ENCODE measurements at regions not wholly inside any gene's neighbourhood (a gene's known extent, or its start where the extent isn't known, plus 50 kb on each side); places are given as distances from the start of the nearest gene placed in this dataset.

DNA sequence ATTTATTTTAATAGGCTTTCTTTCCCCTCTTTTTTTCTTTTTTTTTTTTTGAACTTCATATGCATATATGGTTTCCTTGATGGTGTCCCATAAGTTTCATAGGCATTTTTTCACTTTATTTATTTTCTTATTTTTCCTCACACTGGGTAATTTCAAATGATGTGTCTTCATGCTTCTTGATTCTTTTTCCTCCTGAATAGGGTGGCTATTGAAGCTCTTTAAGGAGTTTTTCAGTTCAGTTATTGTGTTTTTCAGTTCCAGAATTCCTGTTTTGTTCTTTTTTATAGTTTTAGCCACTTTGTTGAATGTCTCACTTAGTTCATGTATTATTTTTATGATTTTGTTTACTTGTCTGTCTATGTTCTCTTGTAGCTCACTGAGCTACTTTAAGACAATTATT, 273.2 kb downstream of the NFKBIZ start:
- no peak overlapping the region for H3K4me3 Mint-ChIP-seq
- no peak overlapping the region for H3K27ac Mint-ChIP-seq
- H3K36me3 Mint-ChIP-seq (ENCODE audit: low read depth), result peaks cover 24% of the 10 kb centered on the region
- peaks cover 73% of the 10 kb centered on the region for H3K9me3 Mint-ChIP-seq
- H3K4me1 Mint-ChIP-seq (ENCODE audit: low read depth), result peaks cover 9% of the 10 kb centered on the region
- DNase-seq (ENCODE audit: low spot score), result no peak
- no peaks in the 10 kb centered on the region for H3K27me3 Mint-ChIP-seq (ENCODE audit: low read depth)

DNA sequence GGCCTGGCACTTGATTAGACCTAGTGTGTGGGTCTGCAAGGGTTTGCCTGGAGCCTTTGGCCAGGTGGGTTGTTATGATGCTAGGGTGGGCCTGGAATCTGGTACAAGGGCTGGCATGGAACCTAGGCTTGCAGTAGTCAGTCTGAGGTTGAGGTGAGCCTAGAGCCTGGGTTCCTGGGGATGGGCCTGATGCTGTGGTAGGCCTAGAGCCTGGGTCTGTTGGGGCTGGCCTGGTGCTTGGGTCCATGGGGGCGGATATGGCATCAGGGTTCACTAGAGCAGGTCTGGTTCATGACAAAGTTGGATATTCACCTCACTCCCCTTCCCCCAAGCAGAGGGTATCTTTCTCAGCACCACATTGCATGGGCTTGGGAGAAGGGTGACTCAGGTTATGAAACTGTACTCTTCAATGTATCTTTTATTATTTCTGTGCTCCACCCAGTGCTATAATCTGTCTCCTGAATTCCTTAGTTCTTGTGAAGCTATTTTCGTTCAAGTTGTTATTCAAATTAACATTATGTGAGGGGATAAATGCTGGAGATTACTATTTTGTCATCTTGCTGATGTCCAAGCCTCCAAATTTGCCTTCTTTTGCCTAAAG, 274.4 kb downstream of the NFKBIZ start:
- DNase-seq (ENCODE audit: low spot score), result no peak
- Mint-ChIP-seq H3K4me1 (ENCODE audit: low read depth) (peaks cover 9% of the 10 kb centered on the region), H3K4me3 (no peak overlapping the region), H3K27ac (no peak overlapping the region), H3K9me3 (peaks cover 65% of the 10 kb centered on the region), H3K27me3 (ENCODE audit: low read depth) (no peaks in the 10 kb centered on the region), H3K36me3 (ENCODE audit: low read depth) (peaks cover 24% of the 10 kb centered on the region)

DNA sequence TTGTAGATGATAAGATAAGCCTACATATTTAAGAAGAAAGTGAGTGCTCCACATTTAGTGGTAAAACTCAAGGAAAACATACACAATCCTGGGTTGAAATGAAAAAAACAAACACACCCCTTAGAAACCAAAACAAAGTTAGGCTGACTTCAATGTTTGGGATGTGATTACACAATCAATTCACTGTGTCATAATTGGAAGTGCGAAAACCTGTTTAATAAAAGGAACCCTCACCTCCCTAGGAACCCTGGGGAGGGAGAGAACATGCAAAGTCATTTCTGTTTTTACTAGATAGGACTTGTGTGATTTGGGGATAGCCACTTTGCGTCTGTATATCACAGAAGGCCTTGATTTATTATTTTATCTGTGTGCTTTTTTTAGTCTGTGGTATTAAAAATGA, 275.0 kb downstream of the NFKBIZ start:
- H3K4me3 Mint-ChIP-seq, result no peak overlapping the region
- DNase-seq (ENCODE audit: low spot score), result no peak

DNA sequence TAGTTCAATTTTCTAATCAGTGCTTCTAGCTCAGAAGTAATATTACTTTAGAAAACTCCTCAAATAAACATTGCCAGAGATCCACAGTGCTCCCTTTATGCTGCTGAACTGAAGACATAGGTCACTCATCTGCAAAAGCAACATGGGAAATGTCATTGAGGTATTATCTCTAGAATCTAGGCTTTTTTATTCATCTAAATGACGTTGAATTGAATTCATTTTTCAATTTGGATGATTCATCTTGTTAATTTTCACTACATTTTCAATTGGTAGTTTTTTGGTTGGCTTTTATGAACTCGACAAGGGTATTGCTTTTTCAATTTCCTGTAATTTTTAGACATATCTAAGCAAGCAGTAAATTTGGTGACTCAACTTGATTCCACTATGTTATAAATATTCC, 275.4 kb downstream of the NFKBIZ start:
- no peaks in the 10 kb centered on the region for H3K27me3 Mint-ChIP-seq (ENCODE audit: low read depth)
- no peak overlapping the region for H3K27ac Mint-ChIP-seq
- no peak overlapping the region for H3K4me3 Mint-ChIP-seq
- peaks cover 20% of the 10 kb centered on the region for H3K36me3 Mint-ChIP-seq (ENCODE audit: low read depth)
- peaks cover 7% of the 10 kb centered on the region for H3K4me1 Mint-ChIP-seq (ENCODE audit: low read depth)
- no peak for DNase-seq (ENCODE audit: low spot score)
- peaks cover 57% of the 10 kb centered on the region for H3K9me3 Mint-ChIP-seq

More for the DNA sequence above, 275.0 kb downstream of the NFKBIZ start:
- H3K9me3 Mint-ChIP-seq, result peaks cover 59% of the 10 kb centered on the region
- no peak overlapping the region for H3K27ac Mint-ChIP-seq
- no peaks in the 10 kb centered on the region for H3K27me3 Mint-ChIP-seq (ENCODE audit: low read depth)
- peaks cover 5% of the 10 kb centered on the region for H3K4me1 Mint-ChIP-seq (ENCODE audit: low read depth)
- H3K36me3 Mint-ChIP-seq (ENCODE audit: low read depth), result peaks cover 20% of the 10 kb centered on the region

DNA sequence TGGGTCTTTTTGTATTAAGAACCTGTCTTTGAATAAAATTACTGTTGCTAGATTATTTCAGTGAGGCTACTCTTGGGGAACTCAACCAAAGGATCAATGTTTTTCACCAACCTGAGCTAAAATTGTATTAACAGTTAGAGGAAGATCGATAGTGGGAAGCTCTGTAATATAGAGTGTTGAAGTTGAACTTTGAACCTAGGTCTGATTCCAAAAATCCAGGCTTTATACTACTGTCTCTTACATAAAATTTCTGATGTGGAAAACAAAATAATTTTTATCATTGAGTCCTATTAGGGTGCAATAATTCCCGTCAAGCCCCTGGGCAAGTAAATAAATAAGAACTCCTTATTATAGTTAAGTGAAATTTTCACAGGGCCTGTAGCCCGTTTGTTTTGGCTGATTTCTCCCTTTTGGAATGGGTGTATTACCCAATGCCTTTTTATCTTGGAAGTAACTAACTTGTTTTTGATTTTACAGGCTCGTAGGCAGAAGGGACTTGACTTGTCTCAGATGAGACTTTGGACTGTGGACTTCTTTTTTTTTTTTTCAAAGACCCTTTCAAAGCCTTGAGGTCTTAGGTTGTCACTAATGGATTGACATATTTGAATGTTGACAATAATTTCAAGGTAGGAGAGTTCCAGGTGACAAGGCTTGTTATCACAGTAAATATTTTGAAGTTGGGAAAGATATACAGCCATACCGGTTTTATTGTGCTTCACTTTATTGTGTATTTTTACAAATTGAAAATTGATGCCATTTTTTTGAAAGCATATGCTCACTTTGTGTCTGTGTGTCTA, 276.1 kb downstream of the NFKBIZ start:
- H3K36me3 Mint-ChIP-seq (ENCODE audit: low read depth), result peaks cover 17% of the 10 kb centered on the region
- H3K27ac Mint-ChIP-seq, result no peak overlapping the region
- H3K4me3 Mint-ChIP-seq, result no peak overlapping the region
- no peaks in the 10 kb centered on the region for H3K27me3 Mint-ChIP-seq (ENCODE audit: low read depth)
- DNase-seq (ENCODE audit: low spot score), result no peak
- H3K4me1 Mint-ChIP-seq (ENCODE audit: low read depth), result peaks cover 14% of the 10 kb centered on the region
- peaks cover 54% of the 10 kb centered on the region for H3K9me3 Mint-ChIP-seq

DNA sequence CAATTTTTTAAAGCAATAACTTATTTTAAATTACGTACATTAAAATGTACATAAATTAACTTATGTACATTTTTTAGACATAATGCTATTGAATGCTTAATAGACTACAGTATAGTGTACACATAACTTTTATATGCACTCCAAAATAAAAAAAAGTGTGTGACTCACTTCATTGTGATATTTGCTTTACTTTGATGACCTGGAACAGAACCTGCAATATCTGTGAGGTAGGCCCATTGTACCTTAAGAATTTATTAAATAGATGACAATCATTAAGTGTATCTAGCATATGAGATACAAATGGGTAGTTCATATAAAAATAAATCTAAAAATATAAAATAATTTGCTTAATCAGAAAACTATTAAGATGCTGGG, 276.7 kb downstream of the NFKBIZ start:
- Mint-ChIP-seq H3K27me3 (ENCODE audit: low read depth) (no peaks in the 10 kb centered on the region), H3K9me3 (peaks cover 48% of the 10 kb centered on the region)

DNA sequence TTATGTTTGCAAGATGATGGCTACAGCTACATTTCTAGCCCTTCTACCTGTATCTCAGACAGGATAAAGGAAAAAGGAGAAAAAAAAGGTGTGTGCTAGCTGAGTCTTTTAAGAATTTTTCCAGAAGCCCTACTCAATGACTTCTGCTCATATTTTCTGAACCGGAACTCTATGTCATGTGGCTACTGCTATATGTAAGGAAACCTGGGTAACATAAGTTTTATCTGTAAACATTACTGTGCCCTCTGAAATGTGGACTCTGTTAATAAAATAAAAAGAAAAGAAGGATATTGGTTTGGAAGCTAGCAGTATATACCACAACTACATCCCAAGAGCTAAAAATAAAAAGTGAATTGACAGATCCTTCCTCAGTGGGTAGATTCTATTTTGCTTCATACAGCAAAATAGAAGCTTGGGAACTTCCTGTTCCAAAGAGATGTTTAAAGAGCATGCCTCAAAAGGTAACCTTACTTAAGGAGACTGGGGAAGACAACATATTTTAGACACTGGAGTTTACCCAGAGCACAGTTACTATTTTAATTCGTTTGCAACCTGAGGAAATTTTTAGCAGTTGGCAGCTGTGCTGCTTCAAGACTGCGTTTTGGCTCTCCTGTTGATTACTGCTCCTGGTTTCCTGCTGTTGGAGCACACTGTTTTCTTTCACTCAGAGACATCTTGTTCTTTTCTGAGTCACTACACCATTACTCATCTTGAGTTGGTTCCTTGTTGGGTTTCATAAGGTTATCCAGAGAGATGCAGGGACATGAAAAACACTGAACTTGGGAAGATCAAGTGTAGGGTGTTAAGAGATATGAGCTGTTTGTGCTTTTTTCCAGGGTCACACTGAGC, 280.7 kb downstream of the NFKBIZ start:
- no peak overlapping the region for H3K4me3 Mint-ChIP-seq
- no peak overlapping the region for H3K27ac Mint-ChIP-seq
- H3K4me1 Mint-ChIP-seq (ENCODE audit: low read depth), result peaks cover 16% of the 10 kb centered on the region
- no peak for DNase-seq (ENCODE audit: low spot score)
- no peaks in the 10 kb centered on the region for H3K27me3 Mint-ChIP-seq (ENCODE audit: low read depth)
- H3K36me3 Mint-ChIP-seq (ENCODE audit: low read depth), result no peaks in the 10 kb centered on the region
- H3K9me3 Mint-ChIP-seq, result peaks cover 13% of the 10 kb centered on the region

More for the DNA sequence above, 276.7 kb downstream of the NFKBIZ start:
- Mint-ChIP-seq H3K4me3 (no peak overlapping the region), H3K4me1 (ENCODE audit: low read depth) (peaks cover 14% of the 10 kb centered on the region), H3K27ac (no peak overlapping the region), H3K36me3 (ENCODE audit: low read depth) (peaks cover 17% of the 10 kb centered on the region)
- no peak for DNase-seq (ENCODE audit: low spot score)

DNA sequence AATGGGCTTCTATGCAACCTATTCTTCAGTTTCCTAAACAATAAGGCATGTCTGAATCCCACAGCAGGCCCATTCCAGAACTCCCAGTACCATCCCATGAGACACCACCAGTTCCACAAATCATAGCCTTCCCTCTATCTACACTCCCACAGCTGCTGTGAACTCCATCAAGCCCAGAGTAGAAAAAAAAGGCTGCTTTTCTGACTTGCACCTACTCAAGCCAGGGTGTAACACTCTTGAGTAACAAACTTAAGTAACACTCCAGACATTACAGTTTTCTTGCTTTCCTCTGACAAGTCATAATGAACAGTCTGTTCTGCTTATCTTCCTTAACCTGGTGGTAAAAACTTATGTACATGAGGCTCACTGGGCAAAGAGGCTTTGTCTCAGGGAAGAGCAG, 283.1 kb downstream of the NFKBIZ start:
- Mint-ChIP-seq H3K4me1 (ENCODE audit: low read depth) (peaks cover 21% of the 10 kb centered on the region), H3K4me3 (no peak overlapping the region), H3K36me3 (ENCODE audit: low read depth) (no peaks in the 10 kb centered on the region), H3K27me3 (ENCODE audit: low read depth) (peaks cover 4% of the 10 kb centered on the region), H3K9me3 (peaks cover 5% of the 10 kb centered on the region), H3K27ac (no peak overlapping the region)
- no peak for DNase-seq (ENCODE audit: low spot score)

DNA sequence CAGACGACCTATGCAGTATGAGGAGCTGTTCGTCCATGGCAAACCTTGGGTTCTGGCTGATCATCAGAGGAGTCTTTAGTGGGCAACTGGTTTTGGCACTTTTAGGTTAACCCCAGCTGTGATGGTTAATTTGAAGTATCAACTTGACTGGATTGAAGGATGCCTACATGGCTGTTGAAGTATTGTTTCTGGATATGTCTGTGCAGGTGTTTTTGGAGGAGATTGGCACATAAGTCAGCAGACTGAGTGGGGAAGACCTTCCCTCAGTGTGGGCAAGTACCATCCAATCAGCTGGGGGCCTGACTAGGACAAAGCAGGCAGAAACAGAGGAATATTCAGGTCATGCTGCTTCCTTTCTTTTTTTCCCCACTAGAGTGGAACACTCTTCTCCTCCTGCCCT, 284.1 kb downstream of the NFKBIZ start:
- DNase-seq (ENCODE audit: low spot score), result no peak
- no peak overlapping the region for H3K4me3 Mint-ChIP-seq
- no peak overlapping the region for H3K27ac Mint-ChIP-seq
- peaks cover 21% of the 10 kb centered on the region for H3K4me1 Mint-ChIP-seq (ENCODE audit: low read depth)
- no peaks in the 10 kb centered on the region for H3K36me3 Mint-ChIP-seq (ENCODE audit: low read depth)
- peaks cover 7% of the 10 kb centered on the region for H3K27me3 Mint-ChIP-seq (ENCODE audit: low read depth)
- H3K9me3 Mint-ChIP-seq, result peaks cover 5% of the 10 kb centered on the region

DNA sequence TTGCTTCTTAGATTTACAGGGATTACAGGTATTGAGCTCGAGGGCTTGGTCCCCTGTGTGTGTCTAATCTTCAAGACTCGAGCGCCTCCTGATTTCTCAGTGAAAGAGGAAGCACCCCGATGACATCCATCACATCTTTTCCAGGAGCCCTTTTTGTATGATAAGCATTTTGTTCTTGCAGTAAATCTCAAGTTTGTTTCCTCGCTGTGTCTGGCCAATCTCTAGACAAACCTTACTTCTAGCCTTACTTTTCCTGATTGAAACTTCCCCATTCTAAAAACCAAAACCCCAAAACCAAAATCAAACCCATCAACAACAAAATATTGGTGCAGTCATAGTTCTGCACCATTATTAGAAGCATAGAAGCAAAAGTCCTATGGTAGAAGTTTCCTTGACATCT, 286.0 kb downstream of the NFKBIZ start:
- DNase-seq (ENCODE audit: low spot score), result no peak
- Mint-ChIP-seq H3K27ac (no peak overlapping the region), H3K4me3 (no peak overlapping the region), H3K9me3 (no peaks in the 10 kb centered on the region), H3K36me3 (ENCODE audit: low read depth) (no peaks in the 10 kb centered on the region), H3K27me3 (ENCODE audit: low read depth) (peaks cover 9% of the 10 kb centered on the region), H3K4me1 (ENCODE audit: low read depth) (peaks cover 13% of the 10 kb centered on the region)

DNA sequence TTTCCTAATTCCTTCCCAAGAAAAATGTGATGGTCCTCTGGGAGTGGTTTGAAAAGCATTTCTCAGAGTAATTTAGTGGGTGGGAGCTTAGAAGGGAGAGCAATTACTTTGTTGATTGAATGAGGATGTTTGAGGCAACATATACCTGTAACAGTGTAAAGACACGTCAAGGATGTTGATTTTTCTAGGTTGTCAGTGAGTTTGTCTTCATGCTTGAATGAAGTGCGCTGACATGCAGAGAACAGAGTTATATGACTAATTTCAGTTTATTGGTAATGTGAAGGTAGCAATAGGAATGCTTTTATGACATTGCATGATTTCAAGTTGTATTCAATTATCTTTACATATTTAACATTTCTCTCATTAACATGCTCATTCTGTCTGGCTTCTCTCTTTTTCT, 286.9 kb downstream of the NFKBIZ start:
- H3K9me3 Mint-ChIP-seq, result no peaks in the 10 kb centered on the region
- H3K27me3 Mint-ChIP-seq (ENCODE audit: low read depth), result peaks cover 17% of the 10 kb centered on the region
- H3K36me3 Mint-ChIP-seq (ENCODE audit: low read depth), result no peaks in the 10 kb centered on the region
- peaks cover 12% of the 10 kb centered on the region for H3K4me1 Mint-ChIP-seq (ENCODE audit: low read depth)
- no peak overlapping the region for H3K4me3 Mint-ChIP-seq
- no peak overlapping the region for H3K27ac Mint-ChIP-seq
- no peak for DNase-seq (ENCODE audit: low spot score)

DNA sequence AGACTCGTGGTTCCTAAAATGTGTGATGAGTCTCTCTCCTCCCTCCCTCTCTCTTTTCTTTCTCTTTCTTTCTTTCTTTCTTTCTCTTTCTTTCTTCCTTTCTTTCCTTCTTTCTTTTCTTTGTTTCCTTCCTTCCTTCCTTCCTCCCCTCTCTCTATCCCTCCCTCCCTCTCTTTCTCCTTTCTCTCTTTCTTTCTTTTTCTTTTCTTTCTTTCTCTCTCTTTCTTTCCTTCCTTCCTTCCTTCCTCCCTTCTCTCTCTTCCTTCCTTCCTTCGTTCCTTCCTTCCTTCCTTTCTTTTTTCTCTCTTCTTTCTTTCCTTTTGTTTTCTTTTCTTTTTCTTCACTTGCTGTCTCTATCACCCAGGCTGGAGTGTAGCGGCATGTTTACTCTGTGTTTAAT, 290.8 kb downstream of the NFKBIZ start:
- Mint-ChIP-seq H3K27ac (no peak overlapping the region), H3K4me1 (ENCODE audit: low read depth) (peaks cover 6% of the 10 kb centered on the region), H3K9me3 (no peaks in the 10 kb centered on the region)

DNA sequence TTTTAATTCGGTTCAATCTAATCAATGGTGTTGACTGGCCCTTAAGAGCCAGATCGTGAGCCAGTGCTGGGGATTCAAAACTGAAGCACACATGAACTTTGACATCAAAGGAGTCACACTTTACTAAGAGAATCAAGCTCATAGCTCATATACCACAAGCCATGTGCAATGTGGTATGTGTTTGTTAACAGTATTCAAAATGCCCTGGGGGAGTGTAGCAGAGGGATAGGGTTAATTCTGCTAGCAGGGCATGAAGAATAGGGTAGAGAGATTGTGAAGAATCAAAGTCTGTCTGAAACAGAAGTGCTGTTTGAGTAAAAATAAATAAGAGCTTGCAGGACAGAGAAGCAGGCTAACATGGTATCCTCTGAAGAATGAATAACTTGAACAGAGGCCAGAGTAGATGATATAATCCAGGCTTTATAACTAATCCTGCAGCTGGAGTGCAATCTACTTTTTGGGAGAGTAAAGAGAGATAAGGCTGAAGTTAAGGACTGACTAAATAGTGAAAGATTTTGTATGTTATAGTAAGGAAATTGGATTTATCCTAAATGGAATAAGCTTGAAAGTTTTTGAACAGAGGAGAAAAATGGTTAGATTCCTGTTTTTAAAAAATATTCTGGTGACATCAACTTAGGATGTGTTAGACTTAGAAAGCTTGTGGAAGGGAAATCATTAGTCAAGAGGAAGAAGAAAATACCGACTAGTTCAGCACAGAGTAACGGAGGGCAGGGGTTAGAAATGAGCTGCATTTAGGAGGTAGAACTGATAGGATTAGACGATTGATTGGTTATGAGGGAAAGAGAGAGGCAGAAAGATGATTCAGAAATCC, 292.0 kb downstream of the NFKBIZ start:
- Mint-ChIP-seq H3K27ac (no peak overlapping the region), H3K36me3 (ENCODE audit: low read depth) (no peaks in the 10 kb centered on the region), H3K4me3 (no peak overlapping the region), H3K27me3 (ENCODE audit: low read depth) (peaks cover 27% of the 10 kb centered on the region), H3K9me3 (no peaks in the 10 kb centered on the region), H3K4me1 (ENCODE audit: low read depth) (peaks cover 1% of the 10 kb centered on the region)
- DNase-seq (ENCODE audit: low spot score), result no peak

More for the DNA sequence above, 290.8 kb downstream of the NFKBIZ start:
- peaks cover 27% of the 10 kb centered on the region for H3K27me3 Mint-ChIP-seq (ENCODE audit: low read depth)
- no peak overlapping the region for H3K4me3 Mint-ChIP-seq
- DNase-seq (ENCODE audit: low spot score), result no peak
- H3K36me3 Mint-ChIP-seq (ENCODE audit: low read depth), result no peaks in the 10 kb centered on the region
